Colonic mucosa (tissue), 4 donors: ENCODE measurements at regions not wholly inside any gene's neighbourhood (a gene's known extent, or its start where the extent isn't known, plus 50 kb on each side); places are given as distances from the start of the nearest gene placed in this dataset.
A peak's percentile ranks its signal among the peaks of the same experiment; 100 is the strongest.

Experiments used
- DNase-seq: peaks from one replicate; pipeline ENCODE4 v3.0.0-alpha.2; 2020
- H3K27ac ChIP-seq: fragments of 200-600 bp; one replicate; pipeline ENCODE4 v1.8.0; 2021
- H3K27me3 ChIP-seq: fragments of 200-600 bp; one replicate; pipeline ENCODE4 v1.8.0; 2021
- H3K36me3 ChIP-seq: fragments of 200-600 bp; one replicate; pipeline ENCODE4 v1.8.0; 2021
- H3K4me1 ChIP-seq: fragments of 200-600 bp; one replicate; pipeline ENCODE4 v1.8.0; 2021; ENCODE audit warnings: mild to moderate bottlenecking
- H3K4me3 ChIP-seq: fragments of 200-600 bp; one replicate; pipeline ENCODE4 v1.8.0; 2021
- H3K9ac ChIP-seq, 2 donors: one replicate each; pipeline ENCODE4 v1.7.0; 2013; ENCODE audit warnings: control low read depth in 2 of 2, low read depth in 2 of 2, low read length in 2 of 2
- H3K9me3 ChIP-seq: fragments of 200-600 bp; one replicate; pipeline ENCODE4 v1.8.0; 2021
- intact Hi-C: fragments of 100-400 bp; cut with DNase I; formaldehyde crosslinking; loops from one replicate; pipeline ENCODE4 v1.14.1; 2022
- TF ChIP-seq, protein P1 (sequence below): fragments of 200-600 bp; IDR thresholded peaks from one replicate; pipeline ENCODE4 v1.8.0; 2022; ENCODE audit warnings: antibody characterized with exemption, mild to moderate bottlenecking
- donor health status: healthy.
- donor health status: DM: no; HTN: no; CAD: no.
- donor health status: DM: no; HTN: no; CAD: no.

- H3K36me3 ChIP-seq = no peaks in the 10 kb centered on the region
- TF ChIP-seq, protein P1, sequence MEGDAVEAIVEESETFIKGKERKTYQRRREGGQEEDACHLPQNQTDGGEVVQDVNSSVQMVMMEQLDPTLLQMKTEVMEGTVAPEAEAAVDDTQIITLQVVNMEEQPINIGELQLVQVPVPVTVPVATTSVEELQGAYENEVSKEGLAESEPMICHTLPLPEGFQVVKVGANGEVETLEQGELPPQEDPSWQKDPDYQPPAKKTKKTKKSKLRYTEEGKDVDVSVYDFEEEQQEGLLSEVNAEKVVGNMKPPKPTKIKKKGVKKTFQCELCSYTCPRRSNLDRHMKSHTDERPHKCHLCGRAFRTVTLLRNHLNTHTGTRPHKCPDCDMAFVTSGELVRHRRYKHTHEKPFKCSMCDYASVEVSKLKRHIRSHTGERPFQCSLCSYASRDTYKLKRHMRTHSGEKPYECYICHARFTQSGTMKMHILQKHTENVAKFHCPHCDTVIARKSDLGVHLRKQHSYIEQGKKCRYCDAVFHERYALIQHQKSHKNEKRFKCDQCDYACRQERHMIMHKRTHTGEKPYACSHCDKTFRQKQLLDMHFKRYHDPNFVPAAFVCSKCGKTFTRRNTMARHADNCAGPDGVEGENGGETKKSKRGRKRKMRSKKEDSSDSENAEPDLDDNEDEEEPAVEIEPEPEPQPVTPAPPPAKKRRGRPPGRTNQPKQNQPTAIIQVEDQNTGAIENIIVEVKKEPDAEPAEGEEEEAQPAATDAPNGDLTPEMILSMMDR = no peak
- H3K9ac ChIP-seq = no peak overlapping the region
- no peak overlapping the region for H3K27ac ChIP-seq
- no peaks in the 10 kb centered on the region for H3K27me3 ChIP-seq
- H3K4me3 ChIP-seq = no peak overlapping the region
- intact Hi-C loops = loop anchor here (5.0 to 10.0 kb wide), 3 partner anchors 244 to 654 kb away; no protein-coding TSS in a partner anchor
- no peak for DNase-seq
- peaks cover 4% of the 10 kb centered on the region for H3K4me1 ChIP-seq
- H3K9me3 ChIP-seq = no peaks in the 10 kb centered on the region
Observed at GRCh38 chr11:103680826-103681225, 355.6 kb upstream of the DDI1 start.

- no peaks in the 10 kb centered on the region for H3K27me3 ChIP-seq
- no peak overlapping the region for H3K9ac ChIP-seq
- peaks cover 4% of the 10 kb centered on the region for H3K4me1 ChIP-seq
- DNase-seq = no peak
- TF ChIP-seq, protein P1 = no peak
- H3K27ac ChIP-seq = no peak overlapping the region
- intact Hi-C loops = loop anchor here (5.0 to 10.0 kb wide), 3 partner anchors 243 to 653 kb away; no protein-coding TSS in a partner anchor
- no peak overlapping the region for H3K4me3 ChIP-seq
- H3K9me3 ChIP-seq = no peaks in the 10 kb centered on the region
- no peaks in the 10 kb centered on the region for H3K36me3 ChIP-seq
Observed at GRCh38 chr11:103681855-103682254, 354.6 kb upstream of the DDI1 start.

DNA sequence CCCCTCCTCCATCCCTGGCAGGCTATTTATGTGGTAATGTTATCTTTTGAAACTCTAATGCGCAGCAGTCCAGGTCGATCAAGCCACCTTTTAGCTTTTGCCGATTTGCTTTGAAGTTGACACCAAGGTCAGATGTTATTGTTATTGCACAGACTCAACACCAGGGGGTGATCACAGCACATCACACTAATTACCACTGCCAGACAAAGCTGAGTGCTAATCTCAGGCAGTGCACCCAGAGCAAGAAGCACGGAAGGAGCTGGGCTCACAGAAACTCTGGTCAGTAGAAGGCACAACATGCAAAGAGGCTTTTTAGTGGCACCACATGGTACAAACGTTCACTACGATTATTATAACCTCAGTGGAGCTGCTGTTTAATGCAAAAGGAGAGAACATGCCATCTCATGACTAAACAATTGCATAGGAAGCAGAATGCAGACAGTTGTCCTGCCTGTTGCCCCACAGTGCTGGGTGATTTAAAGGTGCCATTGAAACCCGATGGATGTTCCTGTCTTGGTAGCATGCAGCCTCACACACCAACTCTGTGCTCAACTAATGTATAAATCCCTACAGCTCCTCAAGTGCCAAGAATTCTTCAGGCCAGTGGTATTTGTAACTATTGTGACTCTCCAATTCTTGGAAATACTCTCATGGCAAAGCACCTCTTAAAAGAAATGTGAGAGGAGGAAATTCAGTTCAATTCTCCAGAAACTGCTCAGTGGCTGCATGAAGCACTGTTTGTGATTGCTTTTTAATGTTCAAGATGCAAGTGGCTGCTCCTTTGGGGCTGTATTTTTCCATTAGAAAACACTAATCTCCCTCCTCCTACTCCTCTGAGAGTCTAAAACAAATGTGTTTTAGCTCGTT lies 353.9 kb upstream of the DDI1 start:
- no peaks in the 10 kb centered on the region for H3K36me3 ChIP-seq
- no peak overlapping the region for H3K27ac ChIP-seq
- TF ChIP-seq, protein P1 = peak; percentile 70
- H3K9ac ChIP-seq = no peak overlapping the region
- DNase-seq = peak; percentile 60
- H3K27me3 ChIP-seq = no peaks in the 10 kb centered on the region
- intact Hi-C loops = loop anchor here (5.0 to 10.0 kb wide), 3 partner anchors 242 to 652 kb away; no protein-coding TSS in a partner anchor
- peaks cover 4% of the 10 kb centered on the region for H3K4me1 ChIP-seq
- H3K4me3 ChIP-seq = no peak overlapping the region
- no peaks in the 10 kb centered on the region for H3K9me3 ChIP-seq

GRCh38 chr11:103683576-103683975 lies 352.9 kb upstream of the DDI1 start:
- no peaks in the 10 kb centered on the region for H3K27me3 ChIP-seq
- no peaks in the 10 kb centered on the region for H3K36me3 ChIP-seq
- intact Hi-C loops = loop anchor here (5.0 to 10.0 kb wide), 3 partner anchors 241 to 651 kb away; no protein-coding TSS in a partner anchor
- H3K4me3 ChIP-seq = no peak overlapping the region
- TF ChIP-seq, protein P1 = no peak
- no peak overlapping the region for H3K9ac ChIP-seq
- H3K4me1 ChIP-seq = peaks cover 4% of the 10 kb centered on the region
- H3K27ac ChIP-seq = no peak overlapping the region
- no peaks in the 10 kb centered on the region for H3K9me3 ChIP-seq
- DNase-seq = no peak

DNA sequence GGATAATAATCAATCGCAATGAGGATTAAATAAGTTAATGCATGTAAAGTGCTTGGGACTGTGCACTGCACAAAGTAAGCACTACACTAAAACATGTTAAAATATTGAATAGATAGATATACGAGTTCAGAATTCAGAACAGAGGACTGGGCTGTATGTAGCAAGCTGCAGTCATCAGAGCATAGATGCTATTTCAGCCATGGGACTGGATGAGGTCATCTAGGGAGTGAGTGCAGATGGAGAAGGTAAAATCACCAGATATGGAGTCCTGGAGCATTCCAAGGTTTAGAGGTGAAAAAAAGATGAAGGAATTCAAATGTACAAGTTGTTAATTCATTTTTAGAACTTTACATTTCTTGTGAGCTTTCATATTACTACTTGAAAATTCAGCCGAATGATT lies 347.5 kb upstream of the DDI1 start:
- TF ChIP-seq, protein P1 = no peak
- Histone ChIP-seq H3K27me3 (no peaks in the 10 kb centered on the region), H3K27ac (no peak overlapping the region), H3K9me3 (no peaks in the 10 kb centered on the region), H3K9ac (no peak overlapping the region), H3K36me3 (no peaks in the 10 kb centered on the region), H3K4me1 (no peaks in the 10 kb centered on the region), H3K4me3 (no peak overlapping the region)
- intact Hi-C loops = loop anchor here (10.0 kb wide), 2 partner anchors 236 to 646 kb away; no protein-coding TSS in a partner anchor
- DNase-seq = no peak
